Activated CD8-positive, alpha-beta memory T cell treated with anti-CD3 and anti-CD28 coated beads for 36 hours (primary cell): ENCODE measurements at regions not wholly inside any gene's neighbourhood (a gene's known extent, or its start where the extent isn't known, plus 50 kb on each side); places are given as distances from the start of the nearest gene placed in this dataset.

Experiments
- CTCF ChIA-PET: fragments of 350-600 bp; sonication (Branson Sonifier 250); formaldehyde crosslinking; loops from one replicate; lab custom pipeline; 2021; ENCODE audit warnings: antibody characterized with exemption; lab: Charles Lee
- POLR2A ChIA-PET: fragments of 350-600 bp; sonication (Branson Sonifier 250); formaldehyde crosslinking; loops from one replicate; lab custom pipeline; 2021; ENCODE audit warnings: antibody characterized with exemption; lab: Charles Lee

- ChIA-PET POLR2A (no interaction called here), CTCF (no interaction called here)
Observed at GRCh38 chr2:67055387-67056304, 341.5 kb upstream of the ETAA1 start.

- ChIA-PET CTCF (no interaction called here), POLR2A (no interaction called here)
Observed at GRCh38 chr2:67057123-67057522, 340.0 kb upstream of the ETAA1 start.

DNA sequence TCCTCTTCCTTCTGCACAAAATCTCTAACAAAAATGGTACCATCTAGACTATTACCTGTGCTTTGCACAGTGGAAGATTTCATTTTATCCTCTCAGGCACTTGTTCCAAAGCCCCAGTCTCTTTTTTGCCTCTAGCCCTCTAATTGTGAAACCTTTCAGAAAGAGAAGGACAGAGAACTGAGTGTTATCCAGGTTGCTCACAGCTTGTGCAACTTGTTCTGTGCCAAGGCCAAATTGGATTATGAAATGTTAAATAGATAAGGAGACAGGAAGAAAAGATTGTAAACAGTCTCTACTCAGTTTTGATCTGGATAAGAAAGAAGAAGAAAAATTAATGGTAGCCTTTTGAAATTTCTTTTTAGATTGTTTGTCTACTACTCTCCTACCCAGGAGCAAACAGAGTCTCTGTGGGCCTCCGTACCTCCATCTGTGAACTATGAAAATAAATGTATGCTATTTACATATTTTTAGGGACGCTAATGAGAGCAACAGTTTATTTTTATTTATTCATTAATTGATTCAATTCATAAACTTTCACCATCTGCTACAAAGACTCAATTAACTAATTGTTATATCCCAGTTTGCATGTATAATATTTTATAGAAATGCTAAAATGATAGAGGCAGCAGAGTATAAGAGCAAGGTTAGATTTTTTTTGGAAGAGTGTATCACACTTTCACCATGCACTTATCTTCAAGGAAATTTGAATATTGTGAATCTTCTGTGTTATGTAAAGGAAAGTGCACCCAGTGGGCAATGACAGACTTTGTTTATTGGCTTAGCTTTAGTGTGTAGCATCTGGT lies 339.0 kb upstream of the ETAA1 start:
- ChIA-PET POLR2A (no interaction called here), CTCF (no interaction called here)

DNA sequence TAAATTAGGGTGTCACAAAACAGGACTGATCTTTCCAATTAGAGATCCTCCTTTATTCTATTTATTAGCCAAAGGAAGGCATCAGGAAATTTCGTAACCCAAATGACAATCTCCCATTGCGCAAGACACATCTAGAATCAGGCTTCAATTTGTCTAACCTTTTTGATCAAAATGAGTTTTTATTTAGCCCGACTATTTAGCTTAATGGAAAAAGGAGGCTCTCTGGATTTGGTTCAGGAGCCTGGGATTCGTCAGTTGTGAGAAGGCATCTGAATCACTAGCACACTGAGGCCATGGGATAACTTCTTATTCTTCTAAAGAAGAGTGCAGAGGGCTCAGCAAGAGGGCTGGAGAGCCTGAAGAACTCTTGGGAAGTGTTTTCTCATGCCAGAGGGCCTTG lies 332.1 kb upstream of the ETAA1 start:
- POLR2A ChIA-PET = no interaction called here
- CTCF ChIA-PET = no interaction called here

- ChIA-PET CTCF (no interaction called here), POLR2A (no interaction called here)
Observed at GRCh38 chr2:67066782-67067181, 330.4 kb upstream of the ETAA1 start.

GRCh38 chr2:67067656-67068055 lies 329.5 kb upstream of the ETAA1 start:
- ChIA-PET CTCF (no interaction called here), POLR2A (no interaction called here)

DNA sequence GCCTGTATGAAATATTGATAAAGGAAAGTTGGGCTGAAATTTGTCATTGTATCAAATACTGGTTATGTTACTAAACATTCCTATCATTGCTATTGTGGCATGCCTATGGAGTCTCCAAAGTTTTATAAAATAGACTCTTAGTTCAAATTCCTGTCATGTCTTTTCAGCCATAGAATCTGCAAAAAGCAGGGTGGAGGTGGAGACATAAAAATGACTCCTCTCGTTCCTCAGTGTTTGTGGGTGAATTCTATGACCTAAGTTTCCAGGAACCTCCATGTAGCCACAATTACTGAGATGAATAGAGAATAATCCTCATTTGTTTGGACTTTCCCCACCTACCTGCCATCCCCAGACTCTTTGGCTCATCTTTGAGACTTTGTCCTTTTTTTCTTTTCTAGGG lies 326.3 kb upstream of the ETAA1 start:
- POLR2A ChIA-PET = no interaction called here
- CTCF ChIA-PET = no interaction called here

- CTCF ChIA-PET = no interaction called here
- POLR2A ChIA-PET = no interaction called here
Observed at GRCh38 chr2:67075056-67075455, 322.1 kb upstream of the ETAA1 start.

- CTCF ChIA-PET = no interaction called here
- POLR2A ChIA-PET = no interaction called here
Observed at GRCh38 chr2:67075530-67076238, 321.4 kb upstream of the ETAA1 start.

- CTCF ChIA-PET = no interaction called here
- POLR2A ChIA-PET = no interaction called here
Observed at GRCh38 chr2:67076239-67076624, 320.9 kb upstream of the ETAA1 start.

DNA sequence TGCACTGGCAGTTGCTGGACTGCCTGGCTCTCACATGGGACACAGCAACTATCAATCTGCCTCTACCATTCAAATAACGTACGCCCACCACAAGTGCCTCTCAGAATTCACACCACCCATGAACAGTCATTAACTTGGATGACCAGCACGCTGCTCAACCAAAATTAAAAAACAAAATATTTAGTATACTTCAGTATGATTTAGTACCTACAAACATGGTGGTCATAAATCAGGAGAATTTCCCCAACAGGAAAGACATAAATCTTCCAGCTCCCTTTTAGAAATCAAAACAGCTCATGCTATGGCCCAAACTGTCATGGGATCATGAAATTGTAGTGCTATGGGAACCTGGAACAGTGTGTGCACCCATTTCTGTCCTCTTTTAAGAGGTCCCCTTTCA lies 317.4 kb upstream of the ETAA1 start:
- ChIA-PET CTCF (no interaction called here), POLR2A (no interaction called here)

- CTCF ChIA-PET = no interaction called here
- POLR2A ChIA-PET = no interaction called here
Observed at GRCh38 chr2:67082813-67083212, 314.3 kb upstream of the ETAA1 start.

GRCh38 chr2:67083951-67084350 lies 313.2 kb upstream of the ETAA1 start:
- CTCF ChIA-PET = no interaction called here

GRCh38 chr2:67085146-67085545 lies 312.0 kb upstream of the ETAA1 start:
- ChIA-PET CTCF (no interaction called here), POLR2A (no interaction called here)

More at GRCh38 chr2:67083951-67084350, 313.2 kb upstream of the ETAA1 start:
- POLR2A ChIA-PET = no interaction called here

- ChIA-PET CTCF (no interaction called here), POLR2A (no interaction called here)
Observed at GRCh38 chr2:67091681-67092080, 305.5 kb upstream of the ETAA1 start.

GRCh38 chr2:67095121-67095520 lies 302.0 kb upstream of the ETAA1 start:
- ChIA-PET CTCF (no interaction called here), POLR2A (no interaction called here)

DNA sequence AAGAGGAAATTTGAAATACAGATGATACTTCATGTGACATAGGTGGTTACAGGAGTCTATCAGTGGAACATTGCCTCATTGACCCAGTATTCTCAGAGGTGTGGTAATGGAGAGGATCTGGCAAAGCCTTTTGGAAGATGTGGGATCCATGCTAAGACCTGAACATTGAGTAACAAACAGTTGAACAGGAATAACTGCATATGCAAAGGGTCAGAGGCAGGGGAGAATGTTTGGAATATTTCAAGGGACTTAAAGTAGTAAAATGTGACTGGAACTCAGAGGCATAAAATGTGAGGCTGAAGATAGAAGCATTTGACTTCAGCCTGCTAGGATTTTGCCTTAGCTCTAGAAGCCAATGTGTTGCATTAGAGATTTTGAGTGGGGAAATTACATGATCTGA lies 300.2 kb upstream of the ETAA1 start:
- POLR2A ChIA-PET = no interaction called here
- CTCF ChIA-PET = no interaction called here

DNA sequence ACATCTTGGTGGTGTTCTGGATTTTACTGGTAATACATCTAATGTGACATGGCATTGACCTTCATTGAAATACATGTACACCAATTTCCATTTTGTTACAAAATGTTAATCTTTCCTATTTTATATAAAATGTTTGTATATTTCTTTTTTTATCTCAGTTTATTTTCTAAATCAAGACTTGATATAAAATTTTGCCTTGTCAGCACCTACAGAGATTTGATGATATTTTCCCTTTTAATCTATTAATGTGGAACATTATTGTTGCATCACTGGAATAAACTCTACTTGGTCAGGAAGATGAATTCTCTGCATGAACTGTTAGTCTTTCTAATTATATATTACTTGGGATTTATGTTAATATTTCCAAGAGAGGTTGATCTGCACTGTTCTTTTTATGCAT lies 294.0 kb upstream of the ETAA1 start:
- POLR2A ChIA-PET = no interaction called here
- CTCF ChIA-PET = no interaction called here

GRCh38 chr2:67108231-67108630 lies 288.9 kb upstream of the ETAA1 start:
- ChIA-PET POLR2A (no interaction called here), CTCF (no interaction called here)

DNA sequence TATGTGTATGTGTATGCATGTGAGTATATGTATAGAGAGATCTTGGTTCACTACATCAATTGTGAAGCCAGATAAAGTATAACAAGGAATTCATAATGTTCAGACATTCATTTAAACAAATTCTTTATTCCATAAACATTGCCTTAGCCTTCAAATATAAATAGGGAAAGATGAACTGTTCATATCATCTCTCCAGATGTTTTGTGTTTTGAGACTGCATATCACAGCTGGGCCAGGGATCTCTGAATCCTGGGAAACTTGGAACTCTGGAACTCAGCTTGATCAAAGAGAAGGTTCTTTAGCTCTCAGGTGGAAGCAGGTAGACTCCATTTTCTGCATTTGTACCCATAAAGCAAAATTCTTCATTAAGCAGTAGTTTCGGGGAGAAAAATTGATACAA lies 272.6 kb upstream of the ETAA1 start:
- CTCF ChIA-PET = no interaction called here
- POLR2A ChIA-PET = no interaction called here
